HG03457 (cell line): ENCODE measurements at regions not wholly inside any gene's neighbourhood (a gene's known extent, or its start where the extent isn't known, plus 50 kb on each side); places are given as distances from the start of the nearest gene placed in this dataset.
"Not testable (repeated sequence)": the region's sequence is repeated elsewhere in the genome, so short reads cannot be mapped to it uniquely, and the experiment has no call there.

ENCODE experiments used
- ATAC-seq: cut with Tn5 transposase; IDR thresholded peaks from one replicate; pipeline ENCODE4 v1.9.1; 2021; ENCODE audit warnings: moderate number of reproducible peaks; ENCODE audit not compliant: unreplicated experiment

DNA sequence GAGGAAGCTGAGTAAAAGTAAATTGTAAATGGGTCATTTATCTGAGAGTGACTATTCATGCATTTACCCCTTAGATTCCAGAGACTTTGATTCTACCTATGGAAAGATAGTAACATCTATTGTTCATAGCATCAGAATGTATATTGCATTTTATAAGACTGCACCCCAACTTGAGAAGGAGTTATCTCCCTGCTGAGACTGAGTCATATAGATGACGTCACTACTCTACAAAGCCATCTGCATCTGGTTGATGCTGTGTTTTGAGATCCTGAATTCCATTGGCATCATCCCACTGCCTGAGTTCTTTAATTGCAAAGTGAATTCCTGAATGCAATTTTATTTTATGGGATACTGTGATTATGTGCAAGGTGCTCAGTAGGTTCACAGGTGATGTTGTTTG lies 444.0 kb upstream of the SLC35B3 start:
- no peak for ATAC-seq

DNA sequence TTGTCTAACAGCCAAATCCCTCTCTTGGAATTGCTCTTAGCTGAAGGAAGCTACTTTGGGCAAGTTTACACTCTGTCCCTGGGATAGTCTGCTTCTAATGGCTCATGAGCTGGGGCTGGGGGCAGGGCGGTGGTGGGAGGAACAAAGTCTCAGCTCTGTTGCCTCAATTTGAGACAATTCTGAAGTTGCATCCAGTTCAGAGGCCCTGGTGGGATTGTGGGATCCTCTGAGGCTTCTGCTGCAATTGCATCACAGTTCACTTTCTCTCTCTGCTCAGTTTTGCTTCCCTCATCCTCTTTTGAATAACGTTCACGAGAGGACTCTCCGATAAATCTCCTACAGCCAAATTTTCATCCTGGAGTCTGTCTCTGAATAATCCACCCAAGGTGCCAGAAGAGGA lies 440.6 kb upstream of the SLC35B3 start:
- ATAC-seq, result no peak

DNA sequence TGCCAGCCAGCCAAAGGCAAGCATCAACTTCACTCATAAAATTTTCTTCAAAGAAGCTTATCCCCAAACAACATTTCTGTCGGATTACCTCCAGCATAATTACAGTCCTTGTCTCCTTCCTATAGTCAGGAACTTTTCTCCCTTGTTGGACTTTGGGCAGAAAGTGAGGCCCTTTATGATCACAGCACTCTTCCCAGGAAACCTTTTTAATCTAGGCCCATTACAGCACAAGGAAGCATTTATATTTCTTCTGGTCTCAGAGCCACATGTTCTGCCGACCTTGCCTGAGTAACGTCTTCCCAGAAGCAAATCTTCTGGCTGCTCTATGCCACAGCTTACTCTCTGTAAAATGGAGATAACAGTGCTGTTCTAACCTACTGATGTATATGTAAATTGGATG lies 437.2 kb upstream of the SLC35B3 start:
- ATAC-seq, result no peak

DNA sequence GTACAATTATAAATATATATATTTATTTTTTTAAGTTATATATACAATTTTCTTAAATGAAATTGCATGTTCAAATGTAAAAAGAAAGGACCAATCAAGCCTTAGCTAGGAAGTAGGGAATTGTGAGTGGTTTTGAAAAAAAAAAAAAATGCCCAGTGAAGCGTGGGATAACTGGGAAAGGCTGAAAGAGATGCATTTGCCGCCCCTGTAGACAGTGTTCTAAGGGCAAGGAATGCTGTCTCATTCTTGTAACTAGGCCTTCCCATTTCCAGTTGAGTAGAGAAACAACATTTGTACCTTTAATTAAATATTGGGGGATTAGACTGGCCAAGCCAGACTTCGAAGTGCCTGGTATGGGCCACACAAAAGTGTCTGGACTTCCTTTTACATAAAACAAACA lies 430.1 kb upstream of the SLC35B3 start:
- no peak for ATAC-seq

DNA sequence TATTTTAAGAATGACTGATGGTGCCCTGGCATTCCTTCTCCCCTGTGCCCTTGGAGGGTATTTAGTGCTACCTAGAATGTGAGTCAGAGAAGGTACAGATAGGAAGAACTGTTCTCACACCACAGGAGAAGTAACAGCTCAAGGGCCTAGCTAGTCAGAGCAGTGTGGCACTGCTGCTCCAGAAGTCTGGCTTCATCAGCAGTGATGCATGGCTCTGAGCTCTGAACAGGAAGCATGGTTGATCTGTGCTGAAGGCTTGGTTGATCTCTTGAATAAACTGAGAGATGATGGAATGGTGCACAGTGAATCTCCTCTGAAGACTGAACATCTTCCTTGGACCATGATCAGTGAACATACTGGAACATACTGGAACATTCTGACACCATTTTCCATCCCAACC lies 425.3 kb upstream of the SLC35B3 start:
- no peak for ATAC-seq

DNA sequence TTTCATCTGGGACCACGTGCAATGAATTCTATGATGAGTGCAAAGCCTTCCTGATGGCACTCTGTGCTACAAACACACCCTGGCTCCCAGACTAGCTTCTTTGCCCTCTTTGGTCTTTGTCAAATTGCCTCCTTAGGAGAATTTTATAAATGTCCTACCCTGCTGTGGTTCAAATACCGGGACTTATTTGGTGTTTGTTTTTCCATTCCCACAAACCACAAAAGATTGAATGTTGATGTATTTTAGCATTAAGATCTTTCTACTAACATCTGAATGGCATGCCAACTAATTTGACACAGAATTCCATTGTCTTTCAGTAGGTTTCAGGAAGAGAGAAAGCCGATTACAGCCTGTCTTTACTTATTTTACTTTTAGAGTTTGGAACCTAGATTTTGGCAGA lies 424.2 kb upstream of the SLC35B3 start:
- no peak for ATAC-seq

DNA sequence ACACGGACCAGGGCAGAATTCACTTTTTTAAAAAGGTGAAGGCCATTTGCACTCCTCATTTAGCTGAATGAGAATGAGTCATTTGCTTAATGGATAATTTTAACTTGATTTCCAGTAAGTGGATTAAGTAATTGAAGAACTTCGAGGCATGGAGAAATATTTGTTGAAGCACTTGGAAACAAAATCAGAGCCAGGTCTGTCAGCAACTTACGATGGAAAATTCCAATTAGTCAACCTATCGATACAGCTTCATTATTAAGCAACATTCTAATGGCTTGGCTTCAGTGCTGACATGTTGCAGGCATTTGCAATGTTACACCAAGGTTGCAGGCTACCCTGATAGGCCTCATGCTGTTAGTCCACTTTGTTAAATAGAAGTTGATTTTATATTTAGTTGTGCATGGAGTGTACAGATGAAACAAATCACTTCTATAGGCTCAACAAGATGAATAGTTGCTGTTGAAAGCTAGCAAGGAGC lies 423.5 kb upstream of the SLC35B3 start:
- no peak for ATAC-seq

DNA sequence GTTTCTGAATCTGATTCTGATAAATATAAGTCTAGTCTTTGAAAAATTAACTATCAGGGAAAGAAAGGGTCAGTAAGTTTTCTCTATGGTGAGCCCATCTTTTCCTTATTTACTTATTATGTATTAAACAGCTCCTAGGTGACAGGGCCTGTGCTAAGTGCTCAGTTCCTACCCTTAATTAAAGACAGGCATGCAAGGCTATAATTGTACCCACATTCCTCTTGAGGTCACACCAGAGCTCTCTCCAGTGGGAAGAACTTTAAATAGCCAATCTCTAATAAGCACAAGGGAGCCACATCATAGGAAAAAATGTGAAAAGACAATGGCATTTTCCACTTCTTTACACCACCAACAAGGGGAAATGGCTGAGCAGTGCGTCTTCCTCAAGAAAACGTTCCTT lies 421.8 kb upstream of the SLC35B3 start:
- no peak for ATAC-seq

DNA sequence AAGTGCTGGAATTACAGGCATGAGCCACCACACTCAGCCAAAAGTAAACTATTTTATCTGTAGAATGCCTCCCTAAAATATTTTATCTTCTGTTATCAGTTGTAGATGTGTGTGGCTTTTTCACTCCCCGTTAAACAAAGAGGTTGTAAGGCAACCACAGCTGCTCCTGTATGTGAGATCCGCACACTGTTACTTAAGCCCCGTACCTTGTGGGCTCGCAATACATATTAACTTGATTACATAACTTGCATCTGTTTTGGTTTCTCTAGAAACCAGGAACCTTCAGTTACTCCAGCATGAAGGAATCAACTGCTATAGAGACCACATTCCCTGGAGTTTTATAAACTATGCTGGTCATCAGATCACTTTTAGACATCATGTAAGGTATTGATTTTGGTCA lies 420.1 kb upstream of the SLC35B3 start:
- no peak for ATAC-seq

DNA sequence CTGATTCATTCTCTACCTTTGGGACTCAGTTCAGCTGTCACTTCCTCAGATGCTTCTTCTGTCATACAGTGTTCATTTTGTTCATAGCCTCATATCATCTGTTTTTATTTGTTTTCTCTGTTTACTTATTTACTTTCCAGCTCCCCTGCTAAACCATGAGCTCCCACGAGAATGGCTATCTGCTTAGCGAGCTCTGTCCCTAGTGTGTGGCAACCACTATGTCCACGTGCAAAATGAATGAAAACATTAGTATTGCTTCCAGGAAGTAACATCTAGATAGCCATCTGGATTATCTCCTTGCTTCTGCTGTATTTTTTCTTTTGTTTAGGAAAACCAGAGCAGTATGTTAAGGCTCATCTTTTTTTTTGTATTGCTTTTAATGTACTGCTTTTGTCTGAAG lies 417.0 kb upstream of the SLC35B3 start:
- no peak for ATAC-seq

DNA sequence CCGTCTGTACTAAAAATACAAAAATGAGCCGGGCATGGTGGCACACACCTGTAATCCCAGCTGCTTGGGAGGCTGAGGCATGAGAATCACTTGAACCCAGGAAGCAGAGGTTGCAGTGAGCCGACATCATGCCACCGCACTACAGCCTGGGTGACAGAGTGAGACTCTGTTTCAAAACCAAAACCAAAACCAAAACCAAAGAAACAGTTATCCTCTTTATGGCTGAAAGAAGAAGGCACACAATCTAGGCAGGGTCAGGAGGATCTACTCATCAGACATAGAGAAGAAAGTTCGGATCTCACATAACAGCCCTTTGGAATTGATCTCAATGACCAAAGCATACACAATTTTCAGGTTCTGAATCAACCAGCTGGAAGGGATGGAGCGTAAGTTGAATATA lies 411.3 kb upstream of the SLC35B3 start:
- not testable (repeated sequence) for ATAC-seq

DNA sequence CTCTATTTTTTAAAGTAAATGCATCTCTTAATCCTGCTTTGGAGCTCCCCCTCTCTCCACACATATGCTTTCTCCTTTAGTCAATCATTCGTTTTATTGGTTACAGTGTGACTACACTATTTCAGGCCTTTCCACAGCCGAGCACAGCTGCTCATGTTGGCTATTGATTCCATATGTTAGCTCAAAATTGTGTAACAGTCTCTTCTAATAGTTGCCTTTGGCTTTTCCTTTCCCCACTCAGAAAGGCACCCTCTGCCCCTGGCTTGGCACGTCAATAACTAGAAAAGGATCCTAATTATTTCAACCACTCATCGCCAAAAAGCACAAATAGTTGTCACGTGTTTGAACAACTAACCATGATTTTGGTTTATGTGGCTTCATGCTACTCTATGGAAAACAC lies 410.3 kb upstream of the SLC35B3 start:
- no peak for ATAC-seq

DNA sequence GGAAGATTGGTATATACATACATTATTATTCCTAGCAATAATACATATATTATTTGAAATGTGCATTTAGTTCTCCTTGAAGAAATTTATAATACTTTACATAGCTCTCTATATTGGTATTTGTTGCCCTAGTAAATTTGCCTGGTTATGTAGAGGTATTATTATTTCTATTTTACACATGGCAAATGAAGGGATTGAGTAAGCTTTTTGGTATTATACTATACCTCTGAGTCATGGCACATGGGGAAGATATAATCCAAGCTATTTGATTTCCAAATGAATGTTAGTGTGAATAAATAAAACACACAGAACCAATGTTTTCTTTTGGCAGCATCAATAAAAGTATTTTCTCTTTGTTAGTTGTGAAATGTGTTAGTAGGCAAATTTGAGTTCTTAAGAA lies 409.6 kb upstream of the SLC35B3 start:
- ATAC-seq, result no peak

DNA sequence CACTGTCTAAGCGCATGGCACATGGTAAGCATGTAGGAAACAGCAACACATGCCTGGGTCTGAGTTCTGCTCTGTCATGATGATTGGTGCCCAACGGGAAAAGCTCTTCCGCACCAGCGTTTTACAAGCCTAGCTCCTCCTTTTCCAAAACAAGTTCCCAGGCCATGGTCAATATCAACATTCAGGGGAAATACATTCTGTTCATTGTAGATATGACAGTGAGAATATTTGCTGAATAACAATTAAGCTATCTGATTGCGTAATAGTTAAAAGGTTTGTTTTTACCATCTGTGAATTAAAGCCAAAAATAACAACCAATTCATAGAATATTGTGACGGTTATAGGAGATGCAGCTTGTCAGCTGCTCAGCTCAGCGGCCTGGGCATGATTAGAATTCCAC lies 404.3 kb upstream of the SLC35B3 start:
- no peak for ATAC-seq

DNA sequence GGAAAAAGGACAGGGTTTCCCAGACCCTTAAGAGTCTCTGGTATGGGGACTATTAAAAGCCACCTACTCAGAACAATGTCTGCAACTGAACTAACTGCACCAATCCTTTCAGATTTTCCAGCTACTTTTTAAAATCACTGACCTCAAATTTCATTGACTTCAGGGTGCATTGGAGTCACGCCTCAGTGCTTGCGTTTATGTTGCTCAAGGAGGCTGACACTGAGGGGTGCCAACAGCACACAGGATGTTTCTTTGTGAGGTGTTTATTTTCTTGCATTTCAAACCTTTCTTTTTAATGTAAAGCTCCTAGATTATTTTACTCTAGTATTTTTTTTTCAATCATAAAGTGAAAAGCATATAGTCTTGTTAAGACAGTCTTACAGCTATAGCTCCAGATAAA lies 402.0 kb upstream of the SLC35B3 start:
- ATAC-seq, result no peak

DNA sequence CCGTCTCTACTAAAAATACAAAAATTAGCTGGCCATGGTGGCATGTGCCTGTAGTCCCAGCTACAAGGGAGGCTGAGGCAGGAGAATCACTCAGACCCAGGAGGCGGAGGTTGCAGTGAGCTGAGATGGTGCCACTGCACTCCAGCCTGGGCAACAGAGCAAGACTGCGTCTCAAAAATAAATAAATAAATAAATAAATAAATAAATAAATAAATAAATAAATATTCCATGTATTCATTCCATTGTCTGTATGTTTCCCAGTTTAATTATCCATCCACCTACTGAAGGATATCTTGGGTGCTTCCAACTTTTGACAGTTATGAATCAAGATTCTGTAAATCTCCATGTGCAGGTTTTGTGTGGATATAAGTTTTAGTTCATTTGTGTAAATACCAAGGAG lies 397.4 kb upstream of the SLC35B3 start:
- ATAC-seq, result not testable (repeated sequence)

DNA sequence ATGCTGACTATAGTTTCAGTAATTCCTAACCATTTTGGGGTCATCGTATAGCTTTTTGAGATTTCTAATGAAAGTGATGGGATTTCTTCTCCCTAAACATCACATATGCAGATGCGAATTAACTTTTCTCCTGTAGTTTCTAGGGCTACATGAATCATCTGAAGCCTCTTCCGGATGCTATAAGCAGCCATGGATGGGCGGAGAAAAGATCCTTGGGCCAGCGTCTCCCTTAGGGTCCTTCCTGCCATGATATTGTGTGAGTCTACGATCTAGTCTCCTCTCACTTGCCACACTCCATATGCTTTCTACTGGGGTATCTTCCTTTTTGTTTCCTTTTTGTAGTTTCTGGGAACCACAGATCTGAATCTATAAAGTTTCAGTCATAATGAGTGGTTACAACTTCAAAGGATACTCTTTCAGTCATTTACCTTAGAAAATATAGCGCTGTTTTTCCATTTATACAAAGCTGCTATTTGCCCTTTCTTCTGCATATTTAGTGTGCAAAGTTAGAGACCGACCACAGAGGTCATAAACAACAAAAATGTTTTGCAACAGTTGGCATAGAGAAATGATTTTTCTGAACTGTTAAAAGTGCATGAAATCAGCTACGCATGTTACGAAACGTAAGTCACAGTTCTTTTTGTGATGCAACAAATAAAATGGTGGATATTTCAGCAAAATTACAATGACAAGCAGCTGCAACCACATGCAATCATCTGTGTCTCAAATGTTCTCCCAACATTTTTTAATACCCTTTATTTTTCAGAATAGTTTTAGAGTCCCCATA lies 396.2 kb upstream of the SLC35B3 start:
- no peak for ATAC-seq

DNA sequence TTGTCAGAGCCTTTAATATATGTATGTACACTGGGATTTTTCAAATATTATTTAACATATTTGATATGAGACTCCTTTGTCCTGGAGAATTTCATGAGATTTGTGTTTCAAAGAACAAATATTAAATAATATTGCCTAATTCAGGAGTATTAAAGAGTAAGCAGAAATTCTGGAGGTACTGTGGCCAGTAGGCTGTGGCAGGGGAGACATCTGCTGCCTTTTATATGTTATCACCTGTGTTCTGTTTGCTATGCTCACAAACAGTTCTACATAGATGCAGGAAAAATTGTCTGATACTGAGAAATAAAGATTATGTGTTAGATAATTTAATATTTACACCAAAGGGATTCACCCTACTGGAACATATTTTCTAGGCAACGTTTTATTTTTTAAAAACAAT lies 395.4 kb upstream of the SLC35B3 start:
- ATAC-seq, result no peak

DNA sequence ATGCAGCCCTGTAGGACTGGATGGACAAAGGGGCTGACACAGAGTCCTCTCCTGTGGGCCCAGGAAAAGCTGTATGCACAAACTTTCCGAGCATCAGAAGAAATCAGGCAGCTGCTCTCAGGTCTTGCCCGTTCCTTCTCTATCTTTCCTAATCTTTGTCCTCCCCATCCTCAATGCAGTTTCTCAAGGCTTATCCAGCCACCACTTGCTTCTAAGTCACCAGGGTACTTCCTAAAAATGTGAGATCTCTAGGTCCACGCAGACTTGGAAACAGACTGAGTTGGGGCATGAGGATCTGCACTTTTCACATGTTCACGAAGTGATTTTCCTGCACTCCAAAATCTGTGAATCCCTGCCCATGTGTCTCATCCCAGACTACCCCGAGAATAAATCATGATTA lies 394.5 kb upstream of the SLC35B3 start:
- ATAC-seq, result no peak

DNA sequence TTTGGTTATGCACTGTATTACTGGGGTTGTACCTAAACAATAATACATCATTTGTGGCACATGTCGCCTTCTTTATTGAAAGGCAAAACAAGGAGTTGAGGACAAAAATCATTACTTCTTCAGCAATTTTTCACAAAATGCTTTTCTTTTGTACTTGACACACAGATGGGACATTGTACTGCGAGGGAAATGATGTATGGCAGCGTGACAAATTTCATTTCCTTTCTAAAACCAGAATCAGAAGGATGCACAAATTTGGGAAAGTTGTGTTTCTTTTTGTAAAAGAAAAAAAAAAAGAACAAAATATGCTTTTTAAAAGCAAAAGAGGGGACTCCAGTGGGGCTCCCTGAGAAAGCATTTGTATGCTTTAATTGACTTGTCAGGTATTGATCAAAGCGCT lies 394.0 kb upstream of the SLC35B3 start:
- ATAC-seq, result no peak

DNA sequence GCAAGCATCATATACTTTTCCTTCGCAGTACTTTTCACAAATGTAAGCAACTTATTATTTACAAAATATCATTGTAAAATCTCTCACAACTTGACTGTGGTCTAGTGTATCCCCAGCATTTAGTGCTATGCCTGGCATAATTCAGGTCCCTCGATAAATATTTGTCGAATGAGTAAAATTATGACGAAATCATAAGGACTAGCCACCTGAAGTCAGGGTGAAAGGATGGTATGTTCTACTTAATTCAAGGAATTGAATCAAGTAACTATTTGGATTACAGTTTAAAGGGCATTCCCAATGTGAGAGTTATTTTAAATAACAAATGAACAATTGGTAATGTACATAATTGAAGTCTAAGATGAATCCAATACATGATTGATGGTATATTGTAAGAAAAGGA lies 393.0 kb upstream of the SLC35B3 start:
- ATAC-seq, result no peak

DNA sequence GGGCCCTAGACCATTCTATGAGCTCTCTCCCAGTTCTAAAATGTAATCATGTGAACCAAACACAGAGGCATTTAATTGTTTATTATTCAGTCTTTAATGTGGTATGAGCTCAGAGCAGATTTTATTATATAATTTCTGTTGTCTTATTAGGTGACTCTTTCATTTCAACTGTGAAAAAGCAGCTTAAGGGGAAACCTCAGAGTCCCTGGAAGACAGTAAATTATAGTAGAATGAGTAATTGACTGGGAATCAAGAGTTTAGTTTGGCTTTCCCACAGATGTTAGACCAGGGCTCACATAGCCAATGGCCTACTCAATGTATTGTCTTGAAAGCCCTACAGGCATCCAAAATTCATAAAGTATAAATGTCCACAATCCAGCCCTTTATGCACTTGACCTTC lies 390.4 kb upstream of the SLC35B3 start:
- ATAC-seq, result no peak

DNA sequence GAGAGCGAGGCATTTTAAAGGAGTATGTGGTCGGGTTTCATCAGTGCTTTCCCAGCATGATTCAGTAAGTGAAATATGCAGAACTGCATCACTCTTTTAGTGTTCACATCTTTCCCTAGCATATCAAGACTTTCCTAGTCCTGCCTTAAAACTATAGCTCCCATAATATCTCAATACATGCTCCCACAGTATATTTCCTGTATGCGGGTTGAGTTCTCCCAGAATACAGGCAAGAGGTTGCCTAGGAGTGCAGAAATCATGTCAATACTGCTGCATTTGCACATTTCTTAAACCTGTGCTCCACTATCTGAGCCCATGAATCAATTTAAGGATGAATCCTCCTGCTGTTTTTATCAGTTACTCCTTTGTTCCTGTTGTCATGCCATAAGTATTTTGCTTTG lies 386.6 kb upstream of the SLC35B3 start:
- ATAC-seq, result no peak
